OCI-LY7 (cell line): ENCODE measurements at regions not wholly inside any gene's neighbourhood (a gene's known extent, or its start where the extent isn't known, plus 50 kb on each side); places are given as distances from the start of the nearest gene placed in this dataset.

Source experiments
- CTCF ChIP-seq: fragments of 200-600 bp; sonication (generic); conservative IDR thresholded peaks from 2 replicates; pipeline ENCODE4 v1.5.1; 2014; ENCODE audit warnings: mild to moderate bottlenecking, antibody characterized with exemption, low read length, moderate library complexity, mixed read lengths
- EZH2phosphoT487 ChIP-seq: fragments of 200-600 bp; sonication (generic); IDR thresholded peaks from 2 replicates; pipeline ENCODE4 v1.6.1; 2018; ENCODE audit warnings: low read depth, borderline replicate concordance, mild to moderate bottlenecking, mixed run types, antibody characterized with exemption, low read length, moderate library complexity, mixed read lengths

- TF ChIP-seq CTCF, result no peak
- TF ChIP-seq EZH2phosphoT487, result no peak
These were observed 373.9 kb downstream of the AASDHPPT start for GRCh38 chr11:106451228-106451922.
